GM18502 (cell line): ENCODE measurements at regions not wholly inside any gene's neighbourhood (a gene's known extent, or its start where the extent isn't known, plus 50 kb on each side); places are given as distances from the start of the nearest gene placed in this dataset.
"Not testable (repeated sequence)": the region's sequence is repeated elsewhere in the genome, so short reads cannot be mapped to it uniquely, and the experiment has no call there.

ENCODE experiments used
- ATAC-seq: cut with Tn5 transposase; IDR thresholded peaks from one replicate; pipeline ENCODE4 v1.9.1; 2021; ENCODE audit warnings: mild to moderate bottlenecking; ENCODE audit not compliant: unreplicated experiment, poor library complexity

GRCh38 chr2:193377789-193378188, 1183.1 kb upstream of the TMEFF2 start:
- ATAC-seq, result no peak

DNA sequence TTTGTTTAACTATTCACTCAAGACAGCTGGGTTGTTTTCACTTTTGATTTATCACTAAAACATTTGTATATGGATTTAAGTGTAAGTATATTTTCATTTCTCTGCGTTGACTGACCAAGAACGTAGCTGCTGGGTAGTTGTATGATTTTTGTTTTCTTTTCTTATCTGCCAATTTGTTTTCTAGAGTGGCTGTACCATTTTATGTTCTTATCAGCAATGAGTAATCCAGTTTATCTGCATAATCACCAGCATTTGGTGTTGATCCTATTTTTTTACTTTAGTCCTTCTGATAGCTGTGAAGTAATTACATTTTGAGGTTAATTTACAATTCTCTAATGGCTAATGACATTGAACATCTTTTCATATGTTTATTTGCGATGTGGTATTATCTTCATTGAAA, 1178.4 kb upstream of the TMEFF2 start:
- no peak for ATAC-seq

DNA sequence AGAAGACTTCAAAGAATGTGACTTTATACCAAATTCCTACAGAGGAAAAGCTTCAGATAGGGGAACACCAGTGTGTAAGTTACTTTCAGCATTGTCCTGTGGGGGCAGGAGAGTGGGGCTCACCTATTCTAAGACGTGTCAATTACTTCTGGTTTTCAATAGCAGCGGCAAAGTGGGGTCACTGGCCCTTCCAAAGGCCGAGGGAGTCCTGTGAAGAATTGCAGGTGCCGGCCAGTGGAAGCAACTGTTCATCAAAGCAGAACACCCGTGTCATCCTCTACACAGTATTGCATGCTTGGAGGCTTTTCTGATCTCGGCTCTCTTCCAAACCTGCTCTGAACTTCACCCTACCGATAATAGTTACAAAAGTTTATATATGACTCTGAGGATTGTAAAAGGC, 1176.5 kb upstream of the TMEFF2 start:
- ATAC-seq, result no peak

DNA sequence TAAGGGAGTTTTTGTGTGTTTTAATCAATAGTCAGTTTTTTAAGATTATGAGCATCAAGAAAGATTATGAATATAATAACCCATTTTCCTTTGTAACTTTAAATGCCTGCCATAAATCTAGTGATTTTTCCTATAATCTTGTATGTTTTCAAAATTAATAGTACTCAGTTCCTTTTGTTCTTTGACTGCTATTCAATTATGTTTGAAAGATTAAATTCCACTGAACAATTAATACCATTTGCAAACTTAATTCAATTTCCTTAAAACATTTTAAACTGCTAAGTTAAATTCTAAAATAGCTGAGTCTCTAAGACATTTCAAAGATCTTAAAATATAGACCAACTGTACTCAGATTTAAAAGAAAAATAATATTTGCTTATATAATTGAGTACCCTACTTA, 1173.9 kb upstream of the TMEFF2 start:
- ATAC-seq, result no peak

GRCh38 chr2:193357508-193357907, 1162.8 kb upstream of the TMEFF2 start:
- ATAC-seq, result no peak

DNA sequence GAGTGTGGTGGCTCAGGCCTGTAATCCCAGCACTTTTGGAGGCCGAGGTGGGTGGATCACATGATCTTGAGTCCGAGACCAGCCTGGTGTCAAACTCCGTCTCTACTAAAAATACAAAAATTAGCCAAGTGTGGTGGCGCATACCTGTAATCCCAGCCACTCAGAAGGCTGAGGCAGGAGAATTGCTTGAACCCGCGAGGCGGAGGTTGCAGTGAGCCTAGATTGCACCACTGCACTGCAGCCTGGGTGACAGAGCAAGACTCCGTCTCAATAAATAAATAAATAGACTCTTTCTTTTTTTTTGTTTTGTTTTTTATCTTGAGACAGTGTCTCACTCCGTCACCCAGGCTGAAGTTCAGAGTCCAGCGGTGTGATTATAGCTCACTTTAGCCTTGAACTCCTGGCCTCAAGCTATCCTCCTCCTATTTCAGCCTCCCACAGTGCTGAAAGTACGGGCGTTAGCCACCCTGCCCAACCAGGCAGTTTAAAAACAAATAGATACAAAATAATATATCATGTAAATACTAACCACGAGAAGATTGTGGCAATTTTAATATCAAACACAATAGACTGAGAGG, 1158.0 kb upstream of the TMEFF2 start:
- not testable (repeated sequence) for ATAC-seq

- ATAC-seq, result no peak
These were observed 1155.8 kb upstream of the TMEFF2 start for GRCh38 chr2:193350509-193350908.

- ATAC-seq, result no peak
These were observed 1154.9 kb upstream of the TMEFF2 start for GRCh38 chr2:193349642-193350041.

DNA sequence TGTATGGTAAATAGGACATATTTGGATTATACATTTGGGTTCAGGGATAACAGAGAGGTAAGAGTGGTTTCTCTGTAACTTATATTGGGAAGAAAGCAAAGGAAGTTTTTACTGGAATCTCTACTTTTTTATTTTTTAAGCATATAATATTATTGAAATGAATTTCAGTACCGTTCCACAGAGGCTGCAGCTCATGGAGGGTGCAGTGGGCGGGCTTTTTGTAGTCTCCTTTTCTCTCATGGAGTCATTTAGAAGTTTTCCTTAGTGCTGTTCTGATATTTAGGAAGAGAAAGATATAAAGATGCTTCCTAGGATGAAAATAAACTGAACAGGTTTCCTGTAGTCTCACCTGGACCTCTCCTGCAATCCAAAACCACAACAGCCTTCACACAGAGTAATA, 1153.3 kb upstream of the TMEFF2 start:
- ATAC-seq, result no peak

DNA sequence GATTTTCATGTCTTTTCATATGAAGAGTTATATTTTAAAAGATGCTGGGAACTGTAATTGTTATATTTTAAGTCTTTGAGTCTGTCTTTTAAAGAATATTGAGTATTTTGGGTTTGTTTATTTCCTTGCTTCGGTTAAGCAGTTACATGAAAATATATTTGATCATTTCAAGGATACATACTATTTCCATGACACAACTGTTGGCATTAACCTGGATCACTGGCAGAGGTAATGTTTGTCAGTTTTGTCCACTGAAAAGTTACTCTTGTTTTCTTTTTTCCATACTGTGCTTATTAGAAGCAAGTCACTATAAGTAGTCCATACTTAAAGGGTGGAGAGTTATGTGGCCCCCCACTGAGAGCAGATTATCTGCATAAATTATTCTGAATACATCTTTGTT, 1142.0 kb upstream of the TMEFF2 start:
- no peak for ATAC-seq

DNA sequence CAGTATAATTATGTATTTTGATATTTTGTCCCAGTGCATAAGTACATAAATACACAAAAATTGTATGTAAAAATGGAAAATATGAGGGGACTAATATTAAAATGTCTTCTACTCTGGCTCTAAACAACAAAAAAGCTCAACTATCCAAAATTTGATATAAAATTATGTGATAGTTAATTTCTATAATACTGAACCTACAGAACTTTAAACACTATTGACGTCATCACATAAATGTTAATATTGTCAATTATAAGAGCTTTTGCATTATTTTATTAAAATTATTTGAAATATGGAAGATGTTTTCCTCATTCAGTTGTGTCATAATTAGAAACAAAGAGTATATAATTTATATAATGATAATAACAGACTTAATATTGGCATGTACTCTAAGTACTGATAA, 1139.7 kb upstream of the TMEFF2 start:
- ATAC-seq, result no peak

DNA sequence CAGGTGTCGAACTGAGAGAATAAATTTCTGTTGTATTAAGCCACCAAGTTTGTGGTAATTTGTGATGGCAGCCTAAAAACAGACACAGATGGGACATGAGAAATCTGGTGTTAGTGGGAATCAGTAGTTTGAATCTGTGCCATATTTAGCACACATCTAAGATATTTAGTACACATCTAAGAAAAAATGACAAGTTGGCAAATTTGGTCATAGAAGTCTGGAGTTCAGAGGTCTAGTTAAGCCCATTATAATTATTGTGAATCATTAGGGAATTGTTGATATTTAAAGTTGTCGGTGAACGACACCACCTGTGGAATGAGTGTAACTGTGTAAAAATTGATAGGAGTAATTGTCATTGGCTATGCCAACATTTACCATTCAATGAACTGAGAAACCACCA, 1138.8 kb upstream of the TMEFF2 start:
- ATAC-seq, result no peak

- no peak for ATAC-seq
These were observed 1138.2 kb upstream of the TMEFF2 start for GRCh38 chr2:193332941-193333340.

GRCh38 chr2:193331676-193332075, 1136.9 kb upstream of the TMEFF2 start:
- ATAC-seq, result no peak

DNA sequence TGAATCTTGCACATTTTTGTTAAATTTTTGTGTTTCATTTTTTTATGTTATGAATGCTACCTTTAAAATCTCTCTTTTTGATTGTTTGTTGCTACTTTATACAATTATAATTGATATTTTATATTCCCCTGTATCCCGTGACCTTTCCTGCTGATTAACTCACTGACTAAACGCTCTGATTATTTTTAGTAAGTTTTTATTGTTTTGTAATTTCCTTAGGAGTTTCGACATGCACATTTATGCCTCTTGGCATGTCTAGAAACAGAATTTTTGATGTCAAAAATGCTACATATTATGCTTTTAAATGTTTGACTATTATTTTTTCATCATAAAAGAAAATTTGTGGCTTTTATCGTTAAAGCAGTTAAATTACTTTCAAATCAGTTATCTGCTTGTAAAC, 1131.6 kb upstream of the TMEFF2 start:
- ATAC-seq, result no peak

DNA sequence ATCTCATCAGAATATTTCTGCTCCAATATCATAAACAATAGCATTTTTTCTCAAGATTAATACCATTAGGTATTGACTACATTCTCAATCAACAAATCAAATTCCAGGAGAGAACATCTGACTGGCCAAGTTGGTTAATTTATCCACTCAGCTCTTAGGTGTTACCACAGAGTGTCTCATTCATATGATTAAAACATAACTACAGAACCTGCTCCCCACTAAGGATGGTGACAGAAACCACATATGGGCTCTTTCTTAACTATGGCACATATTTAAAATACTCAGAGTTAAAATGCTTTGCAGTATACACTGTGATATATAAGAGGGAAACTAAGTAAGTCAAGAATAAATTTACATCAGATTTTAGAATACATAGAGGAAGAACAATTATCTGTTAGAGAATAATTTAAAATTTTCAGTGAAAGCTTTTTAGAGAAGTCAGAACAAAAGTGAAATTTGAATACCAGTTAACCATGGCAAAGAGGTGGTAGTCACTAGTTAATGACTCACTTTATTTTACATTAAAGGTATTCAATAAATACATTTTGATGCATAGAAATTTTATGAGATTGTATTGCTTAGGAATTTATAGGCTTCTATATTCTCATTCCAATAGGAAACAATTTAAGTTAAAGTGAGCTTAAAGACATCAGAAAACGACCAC, 1120.8 kb upstream of the TMEFF2 start:
- ATAC-seq, result no peak

- ATAC-seq, result no peak
These were observed 1108.7 kb upstream of the TMEFF2 start for GRCh38 chr2:193303464-193303863.

DNA sequence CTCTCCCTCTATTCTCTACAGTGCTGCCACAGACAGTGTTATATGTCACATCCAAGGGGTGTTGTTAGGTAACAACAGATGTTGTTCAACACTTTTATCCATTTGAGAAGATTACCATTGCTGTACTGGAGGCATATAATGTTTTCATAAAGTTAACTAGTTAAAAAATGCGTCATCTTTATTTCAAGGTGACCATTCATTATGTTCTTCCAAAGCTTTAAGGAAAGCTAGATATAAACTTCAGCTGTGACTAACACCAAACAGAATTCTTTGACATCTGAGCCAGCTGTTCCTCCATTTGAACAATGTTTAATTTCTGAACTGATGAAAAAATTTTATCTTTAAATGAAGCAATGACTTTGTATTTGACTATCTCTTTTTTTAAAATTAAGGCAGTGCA, 1099.6 kb upstream of the TMEFF2 start:
- no peak for ATAC-seq

GRCh38 chr2:193279361-193279760, 1084.6 kb upstream of the TMEFF2 start:
- ATAC-seq, result no peak

DNA sequence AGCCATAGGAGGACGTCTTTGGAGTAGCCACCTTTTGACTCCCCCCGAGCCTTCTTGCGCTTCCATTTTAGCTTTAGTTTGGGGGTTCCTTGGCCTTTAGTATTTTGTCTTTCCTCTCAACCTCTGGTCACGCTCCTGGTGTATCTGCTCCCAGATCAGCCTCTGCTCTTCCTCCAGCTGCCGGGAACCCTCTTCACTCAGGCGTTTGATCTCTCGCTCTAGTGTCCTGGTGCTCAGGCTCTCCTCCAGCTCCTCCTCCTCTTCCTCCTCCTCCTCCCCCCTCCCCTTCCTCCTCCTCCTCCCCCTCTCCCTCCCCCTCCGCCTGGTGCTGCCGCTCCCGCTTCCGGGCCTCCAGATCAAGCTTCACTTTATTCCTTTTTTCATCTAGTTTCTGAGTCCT, 1082.3 kb upstream of the TMEFF2 start:
- ATAC-seq, result no peak

DNA sequence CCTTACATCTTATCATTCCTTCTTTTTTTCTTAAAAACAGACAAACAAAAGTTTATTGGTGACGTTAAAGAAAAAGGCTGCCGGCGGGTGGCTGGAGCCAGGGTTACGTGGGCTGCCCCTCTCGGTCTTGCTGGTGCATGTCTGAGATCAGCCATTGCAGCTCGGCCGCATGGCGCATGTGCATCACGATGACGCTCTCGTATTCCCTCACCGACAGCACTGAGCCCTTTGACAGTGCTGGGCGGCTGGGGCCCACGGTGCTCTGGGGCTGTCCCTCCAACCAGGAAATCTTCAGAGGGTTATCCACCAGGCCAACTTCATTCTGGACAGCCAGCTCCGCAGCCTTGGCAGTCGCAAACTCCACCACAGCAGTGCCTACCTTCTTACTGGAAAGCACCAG, 1081.8 kb upstream of the TMEFF2 start:
- no peak for ATAC-seq

- no peak for ATAC-seq
These were observed 1081.3 kb upstream of the TMEFF2 start for GRCh38 chr2:193276069-193276468.
